Esophagus squamous epithelium (tissue), 5 donors: ENCODE measurements at regions not wholly inside any gene's neighbourhood (a gene's known extent, or its start where the extent isn't known, plus 50 kb on each side); places are given as distances from the start of the nearest gene placed in this dataset.
A peak's percentile ranks its signal among the peaks of the same experiment; 100 is the strongest.

Experiments used
- DNase-seq: peaks from one replicate; lab custom pipeline; 2025; lab: John Stamatoyannopoulos, UW
- H3K27ac ChIP-seq, 4 donors: fragments of 200-600 bp; sonication (generic); one replicate each; pipeline ENCODE4 v1.5.1; 2016 to 2019; ENCODE audit warnings: mild to moderate bottlenecking in 1 of 4
- H3K27me3 ChIP-seq, 4 donors: fragments of 200-600 bp; sonication (generic); 1 replicate in 3 of 4; 2 replicates in 1 of 4; pipeline versions ENCODE4 v1.5.1 to v1.6.0; 2017 to 2021; ENCODE audit warnings: antibody characterized with exemption in 1 of 4
- H3K36me3 ChIP-seq, 3 donors: fragments of 200-600 bp; sonication (generic); one replicate each; pipeline ENCODE4 v1.5.1; 2016 to 2019
- H3K4me1 ChIP-seq, 3 donors: fragments of 200-600 bp; sonication (generic); one replicate each; pipeline ENCODE4 v1.5.1; 2017 to 2019
- H3K4me3 ChIP-seq, 4 donors: fragments of 200-600 bp; sonication (generic); 1 replicate in 3 of 4; 2 replicates in 1 of 4; pipeline ENCODE4 v1.5.1; 2016 to 2019; ENCODE audit warnings: mild to moderate bottlenecking in 2 of 4, moderate library complexity in 1 of 4
- H3K9me3 ChIP-seq, 3 donors: fragments of 200-600 bp; sonication (generic); one replicate each; pipeline ENCODE4 v1.5.1; 2016 to 2019
- CTCF ChIP-seq, 6 experiments: fragments of 450-650 bp in 4 of 6; fragments of 200-600 bp in 2 of 6; sonication (generic) in 2 of 6; IDR thresholded peaks; one replicate each; pipeline ENCODE4 v1.5.1; 2016 to 2019; ENCODE audit warnings: antibody characterized with exemption in 6 of 6, mild to moderate bottlenecking in 4 of 6, moderate library complexity in 4 of 6
- POLR2A ChIP-seq, 4 donors: fragments of 450-650 bp; IDR thresholded peaks; one replicate each; pipeline ENCODE4 v1.6.1; 2017; ENCODE audit warnings: antibody characterized with exemption in 4 of 4, mild to moderate bottlenecking in 4 of 4, moderate library complexity in 3 of 4
- WGBS, 2 donors: methylation state at CpG; one replicate each; pipeline ENCODE4 v1.1.5; 2018; 5-methylcytosine and 5-hydroxymethylcytosine counted together
- intact Hi-C: fragments of 100-400 bp; cut with DNase I; formaldehyde crosslinking; loops from one replicate; pipeline ENCODE4 v1.15.0; 2022
- donor health status: DM: yes; HTN: yes; CAD: no.

GRCh38 chr20:52086878-52087277, 104.7 kb downstream of the ZFP64 start:
- intact Hi-C loops = loop anchor here (10.0 kb wide), 2 partner anchors 282 to 442 kb away; partner anchors contain the start of gene SALL4
- DNase-seq = no peak

GRCh38 chr20:52084727-52085126, 106.9 kb downstream of the ZFP64 start:
- 94 to 95% methylated on average over 9 to 24 of the region's 28 CpGs for WGBS, 2 donors
- Histone ChIP-seq H3K36me3 (peaks cover 0 to 46% (median 5%) of the 10 kb centered on the region in 3 donors), H3K9me3 (peaks cover 0 to 19% (median 10%) of the 10 kb centered on the region in 3 donors), H3K27me3 (no peaks in the 10 kb centered on the region), H3K4me3 (no peak overlapping the region), H3K4me1 (peaks cover 0 to 6% (median 0%) of the 10 kb centered on the region in 3 donors), H3K27ac (no peak overlapping the region)
- intact Hi-C loops = loop anchor here (10.0 kb wide), 2 partner anchors 280 to 440 kb away; partner anchors contain the start of gene SALL4
- DNase-seq = no peak
- TF ChIP-seq CTCF (IDR thresholded peaks at IDR 0.05) (no peak), POLR2A (IDR thresholded peaks at IDR 0.05) (no peak)

More at GRCh38 chr20:52086878-52087277, 104.7 kb downstream of the ZFP64 start:
- TF ChIP-seq POLR2A (IDR thresholded peaks at IDR 0.05) (no peak), CTCF (IDR thresholded peaks at IDR 0.05) (no peak)
- no peaks in the 10 kb centered on the region for H3K27me3 ChIP-seq
- H3K27ac ChIP-seq = no peak overlapping the region
- no peaks in the 10 kb centered on the region for H3K4me1 ChIP-seq
- no peak overlapping the region for H3K4me3 ChIP-seq
- H3K9me3 ChIP-seq = peaks cover 0 to 19% (median 10%) of the 10 kb centered on the region in 3 donors
- H3K36me3 ChIP-seq = peaks cover 0 to 46% (median 5%) of the 10 kb centered on the region in 3 donors

GRCh38 chr20:52083627-52084232, 107.8 kb downstream of the ZFP64 start:
- 47 to 48% methylated on average over 11 of the region's 11 CpGs for WGBS, 2 donors
- Histone ChIP-seq H3K4me1 (peaks cover 0 to 6% (median 0%) of the 10 kb centered on the region in 3 donors), H3K27ac (no peak overlapping the region), H3K4me3 (no peak overlapping the region), H3K36me3 (peaks cover 0 to 43% (median 5%) of the 10 kb centered on the region in 3 donors), H3K9me3 (peaks cover 0 to 19% (median 10%) of the 10 kb centered on the region in 3 donors), H3K27me3 (no peaks in the 10 kb centered on the region)
- no peak for DNase-seq
- TF ChIP-seq CTCF (IDR thresholded peaks at IDR 0.05) = peak in 5 of 6 experiments; percentile 39 to 65 (median 40)
- no peak for TF ChIP-seq POLR2A (IDR thresholded peaks at IDR 0.05)
- intact Hi-C loops = loop anchor here (10.0 kb wide), 2 partner anchors 279 to 439 kb away; partner anchors contain the start of gene SALL4

- Histone ChIP-seq H3K9me3 (peaks cover 0 to 13% (median 10%) of the 10 kb centered on the region in 3 donors), H3K36me3 (peaks cover 0 to 32% (median 0%) of the 10 kb centered on the region in 3 donors), H3K27ac (no peak overlapping the region), H3K4me3 (no peak overlapping the region), H3K27me3 (no peaks in the 10 kb centered on the region), H3K4me1 (peaks cover 0 to 6% (median 0%) of the 10 kb centered on the region in 3 donors)
- TF ChIP-seq POLR2A (IDR thresholded peaks at IDR 0.05) = no peak
- no peak for TF ChIP-seq CTCF (IDR thresholded peaks at IDR 0.05)
- no peak for DNase-seq
- intact Hi-C loops = loop anchor here (10.0 kb wide), 2 partner anchors 278 to 438 kb away; partner anchors contain the start of gene SALL4
Observed at GRCh38 chr20:52082612-52083011, 109.0 kb downstream of the ZFP64 start.

- intact Hi-C loops = loop anchor here (10.0 kb wide), 2 partner anchors 277 to 437 kb away; partner anchors contain the start of gene SALL4
- DNase-seq = no peak
- WGBS, 2 donors = 81 to 89% methylated on average over 2 of the region's 2 CpGs
Observed at GRCh38 chr20:52081791-52082190, 109.8 kb downstream of the ZFP64 start.

More at GRCh38 chr20:52081791-52082190, 109.8 kb downstream of the ZFP64 start:
- TF ChIP-seq CTCF (IDR thresholded peaks at IDR 0.05) = no peak
- TF ChIP-seq POLR2A (IDR thresholded peaks at IDR 0.05) = no peak
- H3K36me3 ChIP-seq = peaks cover 0 to 24% (median 0%) of the 10 kb centered on the region in 3 donors
- H3K4me3 ChIP-seq = no peak overlapping the region
- no peak overlapping the region for H3K27ac ChIP-seq
- H3K9me3 ChIP-seq = peaks cover 0 to 4% (median 1%) of the 10 kb centered on the region in 3 donors
- peaks cover 0 to 6% (median 0%) of the 10 kb centered on the region in 3 donors for H3K4me1 ChIP-seq
- H3K27me3 ChIP-seq = no peaks in the 10 kb centered on the region
